Chondrocyte (in vitro differentiated cells): ENCODE measurements at regions not wholly inside any gene's neighbourhood (a gene's known extent, or its start where the extent isn't known, plus 50 kb on each side); places are given as distances from the start of the nearest gene placed in this dataset.

ENCODE experiments used
- DNase-seq: peaks from one replicate; pipeline ENCODE4 v3.0.0; 2021; ENCODE audit warnings: mixed read lengths, low spot score
- H3K27ac Mint-ChIP-seq: one replicate; pipeline ENCODE4 v1.8.0; 2021; ENCODE audit warnings: mild to moderate bottlenecking, moderate library complexity, mixed read lengths; ENCODE audit not compliant: unreplicated experiment
- H3K27me3 Mint-ChIP-seq: 2 replicates; pipeline ENCODE4 v1.8.0; 2021; ENCODE audit warnings: low read depth, mixed read lengths
- H3K36me3 Mint-ChIP-seq: 2 replicates; pipeline ENCODE4 v1.8.0; 2021; ENCODE audit warnings: low read depth, mixed read lengths
- H3K4me1 Mint-ChIP-seq: 2 replicates; pipeline ENCODE4 v1.8.0; 2021; ENCODE audit warnings: low read depth, mild to moderate bottlenecking, mixed read lengths
- H3K4me3 Mint-ChIP-seq: one replicate; pipeline ENCODE4 v1.8.0; 2021; ENCODE audit warnings: mild to moderate bottlenecking, moderate library complexity, mixed read lengths; ENCODE audit not compliant: unreplicated experiment
- H3K9me3 Mint-ChIP-seq: 2 replicates; pipeline ENCODE4 v1.8.0; 2021; ENCODE audit warnings: low read depth, mixed read lengths
- TF ChIP-seq, protein P1 (sequence below): fragments of 200-600 bp; sonication (generic); IDR thresholded peaks from 2 replicates; pipeline ENCODE4 v1.5.0; 2021; ENCODE audit warnings: antibody characterized with exemption, mild to moderate bottlenecking, moderate library complexity

DNA sequence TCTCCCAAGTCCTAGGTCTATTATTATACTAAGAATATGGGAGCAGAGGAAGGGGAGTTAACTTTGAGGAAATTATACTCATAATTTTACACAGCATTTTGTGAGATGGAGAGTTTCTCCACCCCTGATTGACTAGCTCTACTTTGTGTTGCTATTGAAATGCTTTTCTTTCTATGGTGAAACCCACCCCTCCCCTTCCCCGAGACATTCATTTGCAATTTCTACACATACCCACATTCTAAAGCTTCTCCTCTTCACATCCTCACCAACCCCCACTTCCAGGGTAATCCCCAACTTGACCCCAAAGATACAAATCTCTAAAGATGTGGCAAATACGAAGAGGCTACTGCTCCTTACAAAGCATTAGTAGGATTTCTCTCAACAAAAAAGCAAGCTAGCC lies 992.2 kb downstream of the BCL11A start:
- Mint-ChIP-seq H3K4me3 (no peak overlapping the region), H3K4me1 (peaks cover under 1% of the 10 kb centered on the region), H3K27me3 (no peaks in the 10 kb centered on the region), H3K36me3 (no peaks in the 10 kb centered on the region), H3K27ac (no peak overlapping the region), H3K9me3 (peaks cover under 1% of the 10 kb centered on the region)
- TF ChIP-seq, protein P1, sequence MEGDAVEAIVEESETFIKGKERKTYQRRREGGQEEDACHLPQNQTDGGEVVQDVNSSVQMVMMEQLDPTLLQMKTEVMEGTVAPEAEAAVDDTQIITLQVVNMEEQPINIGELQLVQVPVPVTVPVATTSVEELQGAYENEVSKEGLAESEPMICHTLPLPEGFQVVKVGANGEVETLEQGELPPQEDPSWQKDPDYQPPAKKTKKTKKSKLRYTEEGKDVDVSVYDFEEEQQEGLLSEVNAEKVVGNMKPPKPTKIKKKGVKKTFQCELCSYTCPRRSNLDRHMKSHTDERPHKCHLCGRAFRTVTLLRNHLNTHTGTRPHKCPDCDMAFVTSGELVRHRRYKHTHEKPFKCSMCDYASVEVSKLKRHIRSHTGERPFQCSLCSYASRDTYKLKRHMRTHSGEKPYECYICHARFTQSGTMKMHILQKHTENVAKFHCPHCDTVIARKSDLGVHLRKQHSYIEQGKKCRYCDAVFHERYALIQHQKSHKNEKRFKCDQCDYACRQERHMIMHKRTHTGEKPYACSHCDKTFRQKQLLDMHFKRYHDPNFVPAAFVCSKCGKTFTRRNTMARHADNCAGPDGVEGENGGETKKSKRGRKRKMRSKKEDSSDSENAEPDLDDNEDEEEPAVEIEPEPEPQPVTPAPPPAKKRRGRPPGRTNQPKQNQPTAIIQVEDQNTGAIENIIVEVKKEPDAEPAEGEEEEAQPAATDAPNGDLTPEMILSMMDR, result no peak
- DNase-seq, result no peak

DNA sequence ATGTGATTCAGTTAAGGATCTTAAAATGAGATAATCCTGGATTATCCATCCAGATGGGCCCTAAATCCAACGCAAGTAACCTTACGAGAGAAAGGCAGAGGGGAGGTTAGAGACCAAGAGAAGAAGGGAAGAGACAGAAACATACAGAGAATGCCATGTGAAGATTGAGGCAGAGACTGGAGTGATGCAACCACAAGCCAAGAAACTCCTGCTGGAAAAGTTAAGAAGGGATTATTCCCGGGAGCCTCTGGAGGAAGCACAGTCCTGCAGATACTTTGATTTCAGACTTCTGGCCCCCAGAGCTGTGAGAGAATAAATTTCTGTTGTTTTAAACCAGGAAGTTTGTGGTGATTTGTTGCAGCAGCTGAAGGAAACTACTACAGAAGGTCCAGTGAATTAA lies 992.7 kb downstream of the BCL11A start:
- DNase-seq, result no peak
- Mint-ChIP-seq H3K36me3 (no peaks in the 10 kb centered on the region), H3K9me3 (peaks cover 3% of the 10 kb centered on the region), H3K27me3 (no peaks in the 10 kb centered on the region), H3K4me3 (no peak overlapping the region), H3K4me1 (no peaks in the 10 kb centered on the region), H3K27ac (no peak overlapping the region)
- TF ChIP-seq, protein P1, result no peak

DNA sequence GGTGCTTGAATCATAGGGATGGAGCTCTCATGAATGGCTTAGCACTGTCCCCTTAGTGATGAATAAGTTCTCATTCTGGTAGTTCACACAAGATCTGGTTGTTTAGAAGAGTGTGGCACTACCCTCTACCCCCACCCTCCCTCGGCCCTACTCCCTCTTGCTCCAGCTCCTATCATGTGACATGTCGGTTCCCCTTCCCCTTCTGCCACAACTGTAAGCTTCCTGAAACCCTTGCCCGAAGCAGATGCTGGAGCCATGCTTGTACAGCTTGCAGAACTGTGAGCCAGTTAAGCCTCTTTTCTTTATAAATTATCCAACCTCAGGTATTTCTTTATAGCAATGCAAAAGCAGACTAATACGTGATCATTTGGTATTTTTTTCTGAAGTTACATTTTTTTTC lies 1012.6 kb downstream of the BCL11A start:
- TF ChIP-seq, protein P1, result no peak
- DNase-seq, result no peak
- no peak overlapping the region for H3K4me3 Mint-ChIP-seq
- no peak overlapping the region for H3K27ac Mint-ChIP-seq
- peaks cover 3% of the 10 kb centered on the region for H3K27me3 Mint-ChIP-seq
- H3K9me3 Mint-ChIP-seq, result no peaks in the 10 kb centered on the region
- no peaks in the 10 kb centered on the region for H3K4me1 Mint-ChIP-seq
- no peaks in the 10 kb centered on the region for H3K36me3 Mint-ChIP-seq

DNA sequence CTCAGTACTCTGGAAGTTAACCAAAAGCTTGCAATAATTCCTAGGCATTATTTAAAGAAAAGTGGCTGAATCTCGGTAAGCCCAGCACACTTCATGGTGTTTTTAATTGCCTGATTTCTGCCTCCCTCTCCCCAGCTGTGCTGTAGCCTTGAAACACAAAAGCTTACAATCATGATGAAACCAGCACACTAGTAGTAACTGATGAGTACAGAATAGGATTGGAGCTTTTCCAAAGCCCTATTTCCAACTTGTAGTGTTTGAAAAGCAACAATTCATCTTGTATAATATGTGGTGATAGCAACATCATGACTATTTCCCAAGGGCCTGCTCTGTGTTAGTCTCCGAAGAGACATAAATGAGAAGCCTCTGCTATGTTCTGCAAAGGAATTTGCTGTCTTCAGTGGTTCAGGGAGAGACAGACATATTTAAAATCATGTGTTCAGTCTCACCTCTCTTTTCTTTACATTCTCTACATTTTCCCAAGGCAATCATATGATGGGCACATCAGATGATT lies 1015.0 kb downstream of the BCL11A start:
- Mint-ChIP-seq H3K4me1 (no peaks in the 10 kb centered on the region), H3K9me3 (no peaks in the 10 kb centered on the region), H3K27me3 (peaks cover 5% of the 10 kb centered on the region), H3K27ac (no peak overlapping the region), H3K36me3 (no peaks in the 10 kb centered on the region), H3K4me3 (no peak overlapping the region)
- DNase-seq, result no peak
- TF ChIP-seq, protein P1, result no peak

DNA sequence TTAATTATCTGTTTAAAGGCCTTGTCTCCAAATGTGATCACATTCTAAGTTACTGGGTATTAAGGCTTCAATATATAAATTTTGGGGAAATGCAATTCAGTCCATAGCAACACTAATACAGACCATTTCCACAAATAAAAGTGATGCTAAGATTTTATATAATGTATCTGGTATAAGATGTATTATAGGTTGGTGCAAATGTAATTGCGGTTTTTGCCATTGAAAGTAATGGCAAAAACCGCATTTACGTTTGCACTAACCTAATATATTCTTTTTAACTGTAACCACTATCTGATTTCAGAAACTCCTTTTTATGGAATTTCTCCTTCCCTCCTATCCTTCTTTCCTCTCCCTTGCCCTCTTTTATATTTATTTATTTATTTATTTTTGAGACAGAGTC lies 1020.6 kb downstream of the BCL11A start:
- Mint-ChIP-seq H3K4me1 (no peaks in the 10 kb centered on the region), H3K36me3 (no peaks in the 10 kb centered on the region), H3K27me3 (peaks cover 8% of the 10 kb centered on the region), H3K4me3 (no peak overlapping the region), H3K9me3 (no peaks in the 10 kb centered on the region), H3K27ac (no peak overlapping the region)
- DNase-seq, result no peak
- TF ChIP-seq, protein P1, result no peak
